Spleen (tissue), 11 donors: ENCODE measurements at regions not wholly inside any gene's neighbourhood (a gene's known extent, or its start where the extent isn't known, plus 50 kb on each side); places are given as distances from the start of the nearest gene placed in this dataset.

Experiments used
- DNase-seq: peaks from one replicate; pipeline ENCODE4 v3.0.0-alpha.2; 2020
- H3K27ac ChIP-seq, 8 donors: fragments of 200-600 bp; sonication (generic) in 7 of 8; 1 replicate in 4 of 8; 2 replicates in 4 of 8; pipeline versions ENCODE4 v1.5.0 to v1.8.0; 2016 to 2021; ENCODE audit warnings: inconsistent platforms in 4 of 8, mild to moderate bottlenecking in 4 of 8, moderate library complexity in 1 of 8
- H3K27me3 ChIP-seq, 7 donors: fragments of 200-600 bp; sonication (generic) in 6 of 7; replicated peaks in 1 of 7; 1 replicate in 4 of 7; 2 replicates in 3 of 7; pipeline versions ENCODE4 v1.5.0 to v1.8.0; 2016 to 2021; ENCODE audit warnings: inconsistent platforms in 3 of 7, mild to moderate bottlenecking in 1 of 7
- H3K36me3 ChIP-seq, 6 donors: fragments of 200-600 bp; sonication (generic) in 5 of 6; 1 replicate in 4 of 6; 2 replicates in 2 of 6; pipeline versions ENCODE4 v1.5.0 to v1.8.0; 2016 to 2021; ENCODE audit warnings: inconsistent platforms in 2 of 6
- H3K4me1 ChIP-seq, 6 donors: fragments of 200-600 bp; sonication (generic) in 5 of 6; 1 replicate in 3 of 6; 2 replicates in 3 of 6; pipeline versions ENCODE4 v1.5.0 to v1.8.0; 2016 to 2021; ENCODE audit warnings: inconsistent platforms in 3 of 6
- H3K4me3 ChIP-seq, 8 donors: fragments of 200-600 bp; sonication (generic) in 7 of 8; 1 replicate in 4 of 8; 2 replicates in 4 of 8; pipeline versions ENCODE4 v1.5.0 to v1.8.0; 2016 to 2021; ENCODE audit warnings: inconsistent platforms in 4 of 8, mild to moderate bottlenecking in 4 of 8, moderate library complexity in 2 of 8
- H3K9me3 ChIP-seq, 8 donors: fragments of 200-600 bp; sonication (generic) in 7 of 8; 1 replicate in 4 of 8; 2 replicates in 4 of 8; pipeline versions ENCODE4 v1.5.0 to v1.8.0; 2016 to 2021; ENCODE audit warnings: inconsistent platforms in 4 of 8
- CTCF ChIP-seq, 11 experiments: fragments of 200-600 bp in 7 of 11; fragments of 450-650 bp in 4 of 11; sonication (generic) in 4 of 11; IDR thresholded peaks in 8 of 11; conservative IDR thresholded peaks in 3 of 11; 1 replicate in 7 of 11; 2 replicates in 4 of 11; pipeline versions ENCODE4 v1.4.0 to v1.8.0; 2016 to 2021; ENCODE audit warnings: antibody characterized with exemption in 11 of 11, inconsistent platforms in 4 of 11, mild to moderate bottlenecking in 1 of 11
- POLR2A ChIP-seq, 3 donors: fragments of 450-650 bp; IDR thresholded peaks; one replicate each; pipeline ENCODE4 v1.5.1; 2017; ENCODE audit warnings: antibody characterized with exemption in 3 of 3, mild to moderate bottlenecking in 1 of 3
- POLR2AphosphoS5 ChIP-seq, 3 donors: sonication (generic); formaldehyde crosslinking; IDR thresholded peaks; one replicate each; pipeline ENCODE4 v1.5.1; 2017; ENCODE audit warnings: antibody characterized with exemption in 3 of 3
- WGBS, 5 donors: extraction: QIAGEN DNeasy Blood & Tissue Kit in 3 of 5; methylation state at CpG; one replicate each; pipeline versions ENCODE4 v1.1.5 to v1.1.7; 2013 to 2018; 5-methylcytosine and 5-hydroxymethylcytosine counted together
- intact Hi-C: fragments of 100-400 bp; cut with DNase I; formaldehyde crosslinking; loops from one replicate; pipeline ENCODE4 v1.15.0; 2023; ENCODE audit warnings: low total_unique reads
- donor health status: healthy with polysubstance abuse.
- donor health status: DM: no; HTN: no; CAD: no; lungs with moderate emphysema.
- donor health status: DM: no; HTN: no; CAD: no.
- donor health status: Bipolar disorder and iron deficiency.
- donor health status: healthy.
- donor health status: DM: no; HTN: no; CAD: no.
- donor health status: DM: yes; HTN: yes; CAD: no.

GRCh38 chr6:164151161-164152120 is 736.9 kb downstream of the QKI start:
- no peak for DNase-seq
- 72 to 82% (median 79%) methylated on average over 19 of the region's 19 CpGs for WGBS, 5 donors

DNA sequence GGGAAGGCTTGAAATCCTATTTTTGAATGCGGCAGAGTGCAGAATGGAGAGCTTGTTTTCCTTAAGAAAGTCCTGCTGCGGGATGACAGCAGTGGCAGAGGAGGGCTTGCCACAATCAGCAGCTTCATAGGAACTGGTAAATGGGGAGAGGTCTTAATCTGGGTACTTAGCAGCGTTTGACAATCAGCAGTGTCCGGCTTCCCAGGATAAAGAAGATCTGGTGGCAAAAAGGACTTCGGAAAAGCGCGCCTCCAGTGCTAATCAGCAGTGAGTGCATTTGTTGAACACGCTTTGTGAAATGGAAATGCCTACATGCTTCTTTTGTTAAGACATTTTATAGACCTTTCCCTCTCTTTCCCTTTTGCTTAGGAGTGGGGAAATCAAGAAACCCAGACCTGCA is 735.7 kb downstream of the QKI start:
- TF ChIP-seq CTCF (IDR thresholded peaks at IDR 0.05 in 8 of 11, conservative IDR thresholded peaks at IDR 0.05 in 3 of 11): no peak
- no peak for TF ChIP-seq POLR2AphosphoS5 (IDR thresholded peaks at IDR 0.05)
- no peak for TF ChIP-seq POLR2A (IDR thresholded peaks at IDR 0.05)
- Histone ChIP-seq H3K4me3 (no peak overlapping the region), H3K9me3 (peaks cover 0 to 4% (median 0%) of the 10 kb centered on the region in 8 donors), H3K27me3 (no peaks in the 10 kb centered on the region), H3K27ac (no peak overlapping the region), H3K4me1 (no peaks in the 10 kb centered on the region), H3K36me3 (no peaks in the 10 kb centered on the region)
- intact Hi-C loops: no loop called here
- DNase-seq: no peak
- WGBS, 5 donors: 89 to 94% (median 90%) methylated on average over 8 of the region's 8 CpGs

More at GRCh38 chr6:164151161-164152120, 736.9 kb downstream of the QKI start:
- Histone ChIP-seq H3K4me1 (no peaks in the 10 kb centered on the region), H3K27me3 (no peaks in the 10 kb centered on the region), H3K27ac (peak overlapping the region in 1 of 8 donors; percentile 39), H3K4me3 (no peak overlapping the region), H3K9me3 (peaks cover 0 to 4% (median 0%) of the 10 kb centered on the region in 8 donors), H3K36me3 (no peaks in the 10 kb centered on the region)
- TF ChIP-seq POLR2AphosphoS5 (IDR thresholded peaks at IDR 0.05) (no peak), CTCF (IDR thresholded peaks at IDR 0.05 in 8 of 11, conservative IDR thresholded peaks at IDR 0.05 in 3 of 11) (no peak)
- intact Hi-C loops: no loop called here

- WGBS, 5 donors: 46 to 69% (median 64%) methylated on average over 1 of the region's 1 CpG
- no peaks in the 10 kb centered on the region for H3K4me1 ChIP-seq
- no peak overlapping the region for H3K27ac ChIP-seq
- TF ChIP-seq POLR2A (IDR thresholded peaks at IDR 0.05) (no peak), POLR2AphosphoS5 (IDR thresholded peaks at IDR 0.05) (no peak), CTCF (IDR thresholded peaks at IDR 0.05 in 8 of 11, conservative IDR thresholded peaks at IDR 0.05 in 3 of 11) (no peak)
- H3K4me3 ChIP-seq: no peak overlapping the region
- H3K27me3 ChIP-seq: no peaks in the 10 kb centered on the region
- DNase-seq: no peak
- no peaks in the 10 kb centered on the region for H3K36me3 ChIP-seq
- intact Hi-C loops: no loop called here
- peaks cover 0 to 4% (median 0%) of the 10 kb centered on the region in 8 donors for H3K9me3 ChIP-seq
These were observed 734.3 kb downstream of the QKI start for GRCh38 chr6:164148788-164149187.

DNA sequence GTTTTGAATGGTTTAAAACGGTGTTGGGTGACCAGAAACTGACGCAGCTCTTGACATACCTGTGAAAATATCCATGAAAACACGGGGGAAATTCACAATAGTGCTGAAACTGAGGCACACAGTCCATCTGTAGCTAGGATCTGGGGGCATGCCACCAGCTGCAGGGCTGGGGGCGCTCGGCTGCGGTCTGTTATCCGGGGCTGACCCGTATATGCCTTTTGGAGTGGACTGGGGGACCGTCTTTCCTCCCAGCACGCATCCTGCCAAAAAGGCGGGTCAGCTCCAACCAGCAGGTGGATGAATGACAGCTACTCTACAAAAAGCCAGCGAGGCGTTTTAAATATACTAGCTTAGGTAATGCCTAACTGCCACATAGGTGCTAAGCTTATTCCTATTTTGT is 729.8 kb downstream of the QKI start:
- no peaks in the 10 kb centered on the region for H3K36me3 ChIP-seq
- H3K27ac ChIP-seq: no peak overlapping the region
- no peak for DNase-seq
- intact Hi-C loops: no loop called here
- TF ChIP-seq POLR2A (IDR thresholded peaks at IDR 0.05) (no peak), CTCF (IDR thresholded peaks at IDR 0.05 in 8 of 11, conservative IDR thresholded peaks at IDR 0.05 in 3 of 11) (no peak), POLR2AphosphoS5 (IDR thresholded peaks at IDR 0.05) (no peak)
- H3K9me3 ChIP-seq: peaks cover 0 to 4% (median 0%) of the 10 kb centered on the region in 8 donors
- WGBS, 5 donors: 85 to 91% (median 90%) methylated on average over 13 of the region's 13 CpGs
- no peak overlapping the region for H3K4me3 ChIP-seq
- no peaks in the 10 kb centered on the region for H3K4me1 ChIP-seq
- H3K27me3 ChIP-seq: no peaks in the 10 kb centered on the region
